ENCODE measurements at regions not wholly inside any gene's neighbourhood (a gene's known extent, or its start where the extent isn't known, plus 50 kb on each side); places are given as distances from the start of the nearest gene placed in this dataset.

GRCh38 chr2:145273840-145274239 is 753.9 kb upstream of the ZEB2 start:
- TF ChIP-seq EZH2 (IDR thresholded peaks at IDR 0.05; ENCODE audit: low read length, unreplicated experiment) = no peak
- TF ChIP-seq CTCF (conservative IDR thresholded peaks at IDR 0.05; ENCODE audit: low read depth, low read length) = no peak

All from PC-3 (cell line).